A673 (cell line): ENCODE measurements at regions not wholly inside any gene's neighbourhood (a gene's known extent, or its start where the extent isn't known, plus 50 kb on each side); places are given as distances from the start of the nearest gene placed in this dataset.

Experiments
- EZH2 ChIP-seq: fragments of 200-600 bp; sonication (generic); IDR thresholded peaks from 2 replicates; pipeline ENCODE4 v1.6.1; 2017; ENCODE audit warnings: borderline replicate concordance, low read depth, mild to moderate bottlenecking, mixed read lengths, antibody characterized with exemption, low read length; ENCODE audit not compliant: poor library complexity, severe bottlenecking
- TF ChIP-seq, protein P1 (sequence below): fragments of 300-800, 200-600 bp; sonication (generic); conservative IDR thresholded peaks from 2 replicates; pipeline ENCODE4 v1.5.1; 2017; ENCODE audit warnings: low read depth, mild to moderate bottlenecking, antibody characterized with exemption, low read length, moderate library complexity, mixed read lengths

DNA sequence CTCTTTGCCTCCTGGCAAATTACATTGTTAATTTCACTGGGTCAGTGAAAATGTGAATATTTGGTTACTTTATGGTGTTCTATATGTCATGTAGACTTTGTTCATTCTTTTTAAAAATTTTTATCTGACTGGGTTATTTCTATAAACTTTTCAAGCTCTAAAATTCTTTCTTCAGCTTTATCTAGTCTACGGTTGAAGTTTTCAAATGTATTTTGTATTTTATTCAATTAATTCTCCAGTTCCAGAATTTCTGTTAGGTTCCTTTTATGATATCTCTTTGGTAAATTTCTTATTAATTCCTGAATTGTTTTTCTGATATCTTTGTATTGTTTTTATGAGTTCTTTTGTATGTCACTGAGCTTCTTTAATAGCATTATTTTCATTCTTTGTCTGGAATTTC is 228.1 kb downstream of the LPIN1 start:
- TF ChIP-seq, protein P1, sequence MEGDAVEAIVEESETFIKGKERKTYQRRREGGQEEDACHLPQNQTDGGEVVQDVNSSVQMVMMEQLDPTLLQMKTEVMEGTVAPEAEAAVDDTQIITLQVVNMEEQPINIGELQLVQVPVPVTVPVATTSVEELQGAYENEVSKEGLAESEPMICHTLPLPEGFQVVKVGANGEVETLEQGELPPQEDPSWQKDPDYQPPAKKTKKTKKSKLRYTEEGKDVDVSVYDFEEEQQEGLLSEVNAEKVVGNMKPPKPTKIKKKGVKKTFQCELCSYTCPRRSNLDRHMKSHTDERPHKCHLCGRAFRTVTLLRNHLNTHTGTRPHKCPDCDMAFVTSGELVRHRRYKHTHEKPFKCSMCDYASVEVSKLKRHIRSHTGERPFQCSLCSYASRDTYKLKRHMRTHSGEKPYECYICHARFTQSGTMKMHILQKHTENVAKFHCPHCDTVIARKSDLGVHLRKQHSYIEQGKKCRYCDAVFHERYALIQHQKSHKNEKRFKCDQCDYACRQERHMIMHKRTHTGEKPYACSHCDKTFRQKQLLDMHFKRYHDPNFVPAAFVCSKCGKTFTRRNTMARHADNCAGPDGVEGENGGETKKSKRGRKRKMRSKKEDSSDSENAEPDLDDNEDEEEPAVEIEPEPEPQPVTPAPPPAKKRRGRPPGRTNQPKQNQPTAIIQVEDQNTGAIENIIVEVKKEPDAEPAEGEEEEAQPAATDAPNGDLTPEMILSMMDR: no peak
- TF ChIP-seq EZH2: no peak
